ENCODE measurements at regions not wholly inside any gene's neighbourhood (a gene's known extent, or its start where the extent isn't known, plus 50 kb on each side); places are given as distances from the start of the nearest gene placed in this dataset.

GRCh38 chr15:70270752-70271111 lies 173.0 kb upstream of the TLE3 start:
- DNase-seq (ENCODE audit: low read depth in 2 of 2, low spot score in 1 of 2) = no peak

GRCh38 chr15:70269991-70270751 lies 172.5 kb upstream of the TLE3 start:
- DNase-seq (ENCODE audit: low read depth in 2 of 2, low spot score in 1 of 2) = no peak

GRCh38 chr15:70269311-70269911 lies 171.7 kb upstream of the TLE3 start:
- DNase-seq (ENCODE audit: low read depth in 2 of 2, low spot score in 1 of 2) = no peak

- no peak for DNase-seq (ENCODE audit: low read depth in 2 of 2, low spot score in 1 of 2)
These were observed 171.1 kb upstream of the TLE3 start for GRCh38 chr15:70268698-70269251.

- DNase-seq (ENCODE audit: low read depth in 2 of 2, low spot score in 1 of 2) = no peak
These were observed 170.2 kb upstream of the TLE3 start for GRCh38 chr15:70267879-70268278.

- no peak for DNase-seq (ENCODE audit: low read depth in 2 of 2, low spot score in 1 of 2)
These were observed 169.6 kb upstream of the TLE3 start for GRCh38 chr15:70267306-70267705.

- DNase-seq (ENCODE audit: low read depth in 2 of 2, low spot score in 1 of 2) = no peak
These were observed 168.8 kb upstream of the TLE3 start for GRCh38 chr15:70266412-70267121.

GRCh38 chr15:70265986-70266385 lies 168.3 kb upstream of the TLE3 start:
- no peak for DNase-seq (ENCODE audit: low read depth in 2 of 2, low spot score in 1 of 2)

GRCh38 chr15:70265466-70265978 lies 167.8 kb upstream of the TLE3 start:
- DNase-seq (ENCODE audit: low read depth in 2 of 2, low spot score in 1 of 2) = no peak

GRCh38 chr15:70264738-70265465 lies 167.2 kb upstream of the TLE3 start:
- no peak for DNase-seq (ENCODE audit: low read depth in 2 of 2, low spot score in 1 of 2)

GRCh38 chr15:70264014-70264582 lies 166.4 kb upstream of the TLE3 start:
- no peak for DNase-seq (ENCODE audit: low read depth in 2 of 2, low spot score in 1 of 2)

GRCh38 chr15:70262591-70263274 lies 165.0 kb upstream of the TLE3 start:
- no peak for DNase-seq (ENCODE audit: low read depth in 2 of 2, low spot score in 1 of 2)

GRCh38 chr15:70262171-70262570 lies 164.5 kb upstream of the TLE3 start:
- DNase-seq (ENCODE audit: low read depth in 2 of 2, low spot score in 1 of 2) = no peak

GRCh38 chr15:70261083-70261482 lies 163.4 kb upstream of the TLE3 start:
- DNase-seq (ENCODE audit: low read depth in 2 of 2, low spot score in 1 of 2) = no peak

GRCh38 chr15:70260580-70260979 lies 162.9 kb upstream of the TLE3 start:
- DNase-seq (ENCODE audit: low read depth in 2 of 2, low spot score in 1 of 2) = no peak

GRCh38 chr15:70259640-70260508 lies 162.2 kb upstream of the TLE3 start:
- DNase-seq (ENCODE audit: low read depth in 2 of 2, low spot score in 1 of 2) = no peak

GRCh38 chr15:70259028-70259424 lies 161.3 kb upstream of the TLE3 start:
- peak; percentile 17 to 34 for DNase-seq (ENCODE audit: low read depth in 2 of 2, low spot score in 1 of 2)

GRCh38 chr15:70258369-70259027 lies 160.8 kb upstream of the TLE3 start:
- DNase-seq (ENCODE audit: low read depth in 2 of 2, low spot score in 1 of 2) = peak; percentile 38 to 64
